Ramos (cell line): ENCODE measurements at regions not wholly inside any gene's neighbourhood (a gene's known extent, or its start where the extent isn't known, plus 50 kb on each side); places are given as distances from the start of the nearest gene placed in this dataset.

Source experiments
- in situ Hi-C: fragments of 300-500 bp; cut with MboI; formaldehyde crosslinking; loops from one replicate; pipeline ENCODE4 v1.14.3; 2022; ENCODE audit warnings: low sequenced_read_pairs; ENCODE audit not compliant: unreplicated experiment

GRCh38 chr3:62970648-62971047, 95.4 kb upstream of the CADPS start:
- in situ Hi-C loops: no loop called here

DNA sequence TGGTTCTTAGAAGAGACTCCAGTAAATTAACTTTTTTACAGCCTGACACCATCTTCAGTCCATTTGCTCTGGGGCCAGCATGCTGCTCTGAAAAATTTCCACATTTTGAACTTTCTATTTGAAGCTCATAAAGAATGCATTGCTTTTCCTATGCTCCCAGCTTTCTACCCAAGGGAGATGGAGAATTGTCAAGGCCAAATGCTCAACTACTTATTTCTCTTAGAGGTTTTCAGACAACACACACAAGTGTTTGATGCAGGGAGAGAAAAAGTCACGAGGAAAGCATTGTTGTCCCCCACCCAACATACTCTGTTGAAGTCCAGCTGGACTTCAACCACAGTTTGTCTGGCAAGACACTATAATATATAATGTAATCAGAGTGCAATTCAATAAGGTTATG, 100.3 kb upstream of the CADPS start:
- in situ Hi-C loops: no loop called here

GRCh38 chr3:62981962-62982361, 106.7 kb upstream of the CADPS start:
- in situ Hi-C loops: no loop called here

DNA sequence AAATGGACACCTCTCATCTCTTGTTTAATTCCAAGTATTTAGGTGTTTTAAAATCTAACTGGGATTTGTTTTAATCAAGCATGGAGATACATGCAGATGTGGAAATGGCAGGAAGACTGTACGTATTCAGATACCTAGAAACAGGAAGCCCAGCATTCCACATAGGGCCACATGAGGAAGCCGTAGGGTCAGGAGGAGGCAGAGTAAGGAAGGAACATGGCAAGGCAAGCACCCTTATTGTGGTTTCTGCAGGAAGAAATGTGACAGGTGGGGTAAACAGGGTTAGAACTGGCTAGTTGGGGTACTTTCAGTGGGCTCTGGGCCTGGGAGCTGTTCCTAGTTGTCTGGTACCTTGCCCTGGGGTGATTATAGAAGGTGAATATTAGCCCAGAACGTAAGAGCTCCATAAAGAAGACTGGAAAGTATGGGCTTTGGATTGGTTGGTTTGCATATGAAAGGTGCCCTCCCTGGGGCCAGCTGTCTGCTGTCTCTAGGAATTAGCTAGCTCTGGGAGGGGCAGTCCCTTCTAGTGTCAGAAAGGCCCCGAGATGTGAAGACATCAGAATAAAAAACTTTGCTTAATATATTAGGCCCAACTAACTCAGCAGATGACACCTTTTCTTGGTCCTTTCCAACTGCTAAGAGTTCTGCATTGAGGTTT, 107.7 kb upstream of the CADPS start:
- in situ Hi-C loops: no loop called here

DNA sequence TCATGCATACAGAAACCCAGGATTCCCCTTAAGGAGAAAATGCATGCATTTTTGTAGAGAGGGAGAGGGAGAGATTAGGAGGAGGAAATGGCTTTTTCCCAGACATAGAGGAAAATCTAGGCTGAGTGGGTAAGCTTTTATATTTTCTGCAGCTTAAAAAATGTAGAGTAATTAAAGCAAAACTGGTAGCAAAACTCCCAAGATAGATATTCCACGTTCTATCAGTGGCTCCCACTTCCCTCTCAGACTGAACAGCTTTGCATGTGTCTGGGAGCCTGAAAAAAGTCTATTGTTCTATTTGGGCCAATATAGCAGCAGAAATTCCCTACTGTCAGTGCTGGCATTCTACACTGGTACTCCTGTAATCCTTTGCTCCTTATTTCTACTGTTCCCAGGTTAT, 110.8 kb upstream of the CADPS start:
- in situ Hi-C loops: no loop called here

DNA sequence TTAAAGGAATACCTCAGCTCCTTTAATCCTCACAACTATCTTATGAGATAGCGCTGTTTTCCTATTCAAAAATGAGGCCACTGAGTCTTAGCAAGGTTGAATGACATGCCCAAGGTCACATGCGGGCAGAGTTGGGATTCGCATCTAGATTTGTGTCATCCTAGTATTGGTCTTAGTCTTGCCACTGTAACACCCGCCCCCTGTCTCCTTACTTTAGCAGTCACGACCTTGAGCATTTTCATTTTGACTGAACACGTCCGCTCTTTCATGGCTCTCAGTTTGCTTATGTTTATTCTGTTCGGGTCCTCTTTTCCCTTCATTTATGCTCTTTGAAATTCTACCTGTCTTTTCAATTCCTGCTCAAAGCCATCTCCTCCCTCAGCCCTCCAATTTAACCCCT, 112.5 kb upstream of the CADPS start:
- in situ Hi-C loops: no loop called here

GRCh38 chr3:62990704-62991413, 115.6 kb upstream of the CADPS start:
- in situ Hi-C loops: no loop called here

DNA sequence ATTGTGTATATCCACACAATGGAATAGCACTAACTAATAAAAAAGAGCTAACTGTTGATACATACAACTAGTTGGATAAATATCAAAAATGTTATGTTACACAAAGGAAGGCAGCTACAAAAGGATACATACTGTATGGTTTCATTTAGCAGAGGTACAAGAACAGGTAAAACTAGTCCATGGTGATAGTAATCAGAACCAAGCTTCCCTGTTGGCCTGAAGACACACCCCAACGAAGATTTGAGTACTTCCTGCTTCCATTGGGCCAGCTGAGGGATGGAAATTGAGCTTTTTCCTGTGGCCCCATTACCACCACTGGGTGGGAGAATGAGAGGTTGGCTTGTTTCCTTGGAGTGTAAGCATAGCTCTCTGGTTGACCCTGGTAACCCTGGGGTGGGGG, 117.3 kb upstream of the CADPS start:
- in situ Hi-C loops: no loop called here

- in situ Hi-C loops: no loop called here
These were observed 119.9 kb upstream of the CADPS start for GRCh38 chr3:62995119-62995518.

DNA sequence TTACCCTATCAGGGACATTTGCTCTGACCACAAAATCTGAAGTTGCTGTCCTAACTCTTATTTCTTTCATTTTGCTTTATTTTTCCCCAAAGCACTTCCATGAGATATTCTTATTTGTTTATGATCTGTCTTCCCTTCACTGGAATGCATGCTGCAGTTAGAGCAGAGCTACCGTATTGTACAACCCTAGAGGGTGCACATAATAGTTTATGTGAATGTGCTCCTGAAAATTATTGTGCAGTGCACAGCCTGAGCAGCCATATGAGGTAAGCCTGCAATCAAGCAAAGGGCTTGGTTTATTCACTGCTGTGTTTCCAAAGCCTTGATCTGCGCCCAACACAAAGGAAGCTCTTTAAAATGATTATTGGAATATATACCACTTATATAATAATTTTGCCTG, 120.3 kb upstream of the CADPS start:
- in situ Hi-C loops: no loop called here

GRCh38 chr3:62997369-62997768, 122.2 kb upstream of the CADPS start:
- in situ Hi-C loops: no loop called here

DNA sequence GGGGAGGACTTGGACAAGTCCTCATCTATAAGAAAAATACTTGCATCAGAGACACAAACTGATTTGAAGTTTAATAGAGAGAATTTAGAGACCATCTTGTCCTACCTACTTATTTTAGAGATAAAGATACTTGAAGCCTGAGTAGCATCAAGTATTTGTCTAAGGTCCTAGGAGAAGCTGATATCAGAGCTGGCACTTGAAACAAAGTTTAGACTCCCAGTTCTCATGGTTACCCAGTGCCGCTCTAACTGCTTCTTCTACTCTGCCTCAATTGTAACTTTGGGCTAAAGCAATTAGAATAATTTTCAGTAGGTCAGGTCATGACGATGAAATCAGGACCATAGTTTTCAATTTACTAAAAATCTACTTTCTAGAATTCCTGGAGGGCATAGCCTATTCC, 123.9 kb upstream of the CADPS start:
- in situ Hi-C loops: no loop called here

- in situ Hi-C loops: no loop called here
These were observed 124.6 kb upstream of the CADPS start for GRCh38 chr3:62999791-63000190.

DNA sequence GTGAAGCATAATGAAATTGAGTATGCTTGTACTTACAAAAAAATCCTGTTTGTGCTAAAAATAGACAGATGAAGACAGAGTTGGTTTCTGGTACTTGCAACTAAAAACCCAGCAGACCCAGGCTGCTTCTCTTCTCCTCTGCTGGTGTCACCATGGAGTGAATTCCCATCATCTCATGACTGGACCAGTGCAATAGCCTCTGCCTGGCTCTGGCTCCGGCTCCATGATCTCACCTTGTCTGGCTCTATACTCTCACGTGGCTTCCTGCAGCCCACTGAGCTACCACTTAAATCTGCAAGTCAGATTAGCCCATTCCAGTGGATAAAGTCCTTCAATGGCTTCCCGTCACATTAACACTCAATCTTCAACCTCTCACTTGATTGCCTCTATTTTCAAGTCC, 129.2 kb upstream of the CADPS start:
- in situ Hi-C loops: no loop called here

DNA sequence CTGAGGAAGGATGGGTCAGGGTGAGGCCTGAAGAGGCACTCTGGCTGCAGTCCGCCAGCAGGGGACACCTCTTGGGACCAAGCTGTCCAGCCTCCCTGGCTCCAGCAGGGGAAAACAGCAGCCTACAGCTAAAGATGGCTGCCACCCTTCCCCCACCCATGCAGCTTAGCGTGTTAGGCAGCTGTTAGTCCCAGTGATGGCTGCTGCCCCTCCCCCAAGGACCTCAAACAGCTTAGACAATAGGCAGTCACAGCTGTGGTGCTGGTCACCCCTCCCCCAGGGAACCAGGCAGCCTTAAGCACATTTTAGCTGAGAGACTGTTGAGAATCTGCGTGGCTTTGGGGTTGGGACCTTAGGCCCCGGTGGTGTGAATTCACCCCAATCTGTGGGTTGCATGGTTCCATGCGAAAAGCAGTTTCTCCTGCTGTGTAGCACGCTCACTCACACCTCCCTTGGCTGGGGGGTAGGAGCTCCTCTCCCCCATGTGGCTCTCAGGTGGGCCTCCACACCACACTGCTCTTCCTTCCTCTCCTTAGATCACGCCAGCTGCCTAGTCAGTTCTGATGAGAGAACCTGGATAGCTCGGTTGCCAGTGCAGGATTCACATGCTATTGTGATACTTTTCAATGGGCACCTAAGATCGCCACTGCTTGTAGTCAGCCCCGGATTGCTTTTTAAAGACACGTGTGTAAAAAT, 140.5 kb upstream of the CADPS start:
- in situ Hi-C loops: no loop called here

GRCh38 chr3:63022114-63022513, 146.9 kb upstream of the CADPS start:
- in situ Hi-C loops: no loop called here

DNA sequence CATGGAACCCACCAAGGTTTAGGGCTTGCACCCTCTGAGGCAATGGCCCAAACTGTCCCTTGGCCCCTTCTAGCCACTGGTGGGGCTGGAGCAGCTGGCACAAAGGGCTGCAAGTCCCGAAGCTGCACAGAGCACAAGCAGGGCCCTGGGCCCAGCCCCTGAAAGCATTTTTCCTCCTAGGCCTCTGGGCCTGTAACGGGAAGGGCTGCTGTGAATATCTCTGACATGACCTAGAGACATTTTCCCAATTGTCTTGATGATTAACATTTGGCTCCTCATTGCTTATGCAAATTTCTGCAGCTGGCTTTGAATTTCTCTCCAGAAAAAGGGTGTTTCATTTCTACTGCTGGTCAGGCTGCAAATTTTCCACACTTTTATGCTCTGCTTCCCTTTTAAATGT, 151.5 kb upstream of the CADPS start:
- in situ Hi-C loops: no loop called here

- in situ Hi-C loops: no loop called here
These were observed 154.1 kb upstream of the CADPS start for GRCh38 chr3:63029326-63029725.

DNA sequence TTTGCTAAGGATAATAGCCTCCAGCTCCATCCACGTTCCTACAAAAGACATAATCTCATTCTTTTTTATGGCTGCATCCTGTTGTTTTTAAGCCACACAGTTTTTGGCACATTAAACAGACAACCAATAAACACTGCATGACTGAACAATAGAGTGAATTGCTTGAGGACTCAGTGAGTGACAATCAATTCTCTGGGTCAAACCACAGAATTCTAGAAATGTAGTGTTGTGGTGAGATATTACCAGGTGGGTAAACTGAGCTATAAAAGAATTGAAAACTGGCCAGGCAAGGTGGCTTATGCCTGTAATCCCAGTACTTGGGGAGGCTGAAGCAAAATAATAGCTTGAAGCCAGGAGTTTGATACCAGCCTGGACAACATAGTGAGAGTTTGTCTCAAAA, 154.7 kb upstream of the CADPS start:
- in situ Hi-C loops: no loop called here

- in situ Hi-C loops: no loop called here
These were observed 155.4 kb upstream of the CADPS start for GRCh38 chr3:63030666-63031065.

DNA sequence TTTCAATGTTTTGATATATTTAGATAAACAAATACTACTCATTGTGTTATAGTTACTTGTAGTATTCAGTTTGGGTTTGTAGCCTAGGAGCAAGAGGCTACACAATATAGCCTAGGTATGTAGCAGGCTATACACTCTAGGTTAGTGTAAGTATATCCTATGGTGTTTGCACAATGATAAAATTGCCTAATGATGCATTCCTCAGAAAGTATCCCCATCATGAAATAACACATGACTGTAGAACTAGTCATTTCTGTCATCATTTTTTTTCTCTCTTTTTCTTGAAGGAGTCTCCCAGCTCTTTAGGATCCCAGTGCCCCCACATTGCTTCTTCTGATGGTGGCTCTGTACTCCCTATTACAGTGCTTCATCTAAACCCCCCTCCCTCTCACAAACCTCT, 157.7 kb upstream of the CADPS start:
- in situ Hi-C loops: no loop called here

DNA sequence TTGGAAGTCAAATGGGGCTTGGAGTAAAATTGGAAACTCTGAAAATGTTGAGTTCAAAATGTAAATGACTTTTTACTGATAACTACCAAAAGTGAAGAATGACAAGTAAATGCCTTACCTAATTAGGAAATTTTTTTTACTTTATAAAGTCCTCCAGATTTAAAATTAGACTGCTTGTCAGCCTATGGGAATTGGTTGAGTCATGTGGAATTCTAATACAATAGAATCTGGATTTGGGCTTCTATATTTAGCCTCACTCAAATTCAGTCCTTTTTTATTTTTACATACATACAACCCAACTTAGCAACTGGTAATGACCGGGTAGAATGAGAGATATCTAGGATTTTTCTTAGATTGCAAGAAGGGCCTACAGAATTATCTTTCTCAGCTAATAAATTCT, 158.9 kb upstream of the CADPS start:
- in situ Hi-C loops: no loop called here
